ENCODE measurements at regions not wholly inside any gene's neighbourhood (a gene's known extent, or its start where the extent isn't known, plus 50 kb on each side); places are given as distances from the start of the nearest gene placed in this dataset.

DNA sequence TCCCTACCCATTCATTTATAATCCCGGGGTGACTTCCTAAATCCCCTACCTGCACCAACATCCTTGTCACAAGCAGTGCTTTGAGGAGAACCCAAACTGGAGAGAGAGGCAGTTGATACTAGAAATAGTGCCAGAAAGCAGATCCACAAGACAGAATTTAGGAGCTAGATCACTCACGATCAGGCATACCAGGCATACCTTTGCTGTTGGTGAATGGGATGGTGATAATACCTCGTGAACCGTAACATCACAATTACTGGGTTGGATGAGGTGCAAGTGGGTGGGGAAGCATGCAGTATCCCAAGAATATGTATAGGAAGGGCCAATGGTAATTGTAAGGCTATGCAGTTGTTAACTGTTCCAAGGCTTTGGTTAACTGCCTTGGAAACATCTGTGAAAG, 129.3 kb downstream of the TMA16 start:
- TF ChIP-seq, protein P1, sequence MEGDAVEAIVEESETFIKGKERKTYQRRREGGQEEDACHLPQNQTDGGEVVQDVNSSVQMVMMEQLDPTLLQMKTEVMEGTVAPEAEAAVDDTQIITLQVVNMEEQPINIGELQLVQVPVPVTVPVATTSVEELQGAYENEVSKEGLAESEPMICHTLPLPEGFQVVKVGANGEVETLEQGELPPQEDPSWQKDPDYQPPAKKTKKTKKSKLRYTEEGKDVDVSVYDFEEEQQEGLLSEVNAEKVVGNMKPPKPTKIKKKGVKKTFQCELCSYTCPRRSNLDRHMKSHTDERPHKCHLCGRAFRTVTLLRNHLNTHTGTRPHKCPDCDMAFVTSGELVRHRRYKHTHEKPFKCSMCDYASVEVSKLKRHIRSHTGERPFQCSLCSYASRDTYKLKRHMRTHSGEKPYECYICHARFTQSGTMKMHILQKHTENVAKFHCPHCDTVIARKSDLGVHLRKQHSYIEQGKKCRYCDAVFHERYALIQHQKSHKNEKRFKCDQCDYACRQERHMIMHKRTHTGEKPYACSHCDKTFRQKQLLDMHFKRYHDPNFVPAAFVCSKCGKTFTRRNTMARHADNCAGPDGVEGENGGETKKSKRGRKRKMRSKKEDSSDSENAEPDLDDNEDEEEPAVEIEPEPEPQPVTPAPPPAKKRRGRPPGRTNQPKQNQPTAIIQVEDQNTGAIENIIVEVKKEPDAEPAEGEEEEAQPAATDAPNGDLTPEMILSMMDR (IDR thresholded peaks at IDR 0.05) = no peak
- TF ChIP-seq POLR2AphosphoS5 (IDR thresholded peaks at IDR 0.05; ENCODE audit: insufficient read depth in 1 of 2, low read depth in 1 of 2) = no peak
- TF ChIP-seq POLR2A (IDR thresholded peaks at IDR 0.05) = no peak

All from vagina (tissue), 2 donors.